SK-N-MC (cell line): ENCODE measurements at regions not wholly inside any gene's neighbourhood (a gene's known extent, or its start where the extent isn't known, plus 50 kb on each side); places are given as distances from the start of the nearest gene placed in this dataset.

ENCODE experiments used
- EZH2 ChIP-seq: fragments of 200-600 bp; sonication (generic); IDR thresholded peaks from one replicate; pipeline ENCODE4 v1.6.1; 2017; ENCODE audit warnings: antibody characterized with exemption
- FOXP2 ChIP-seq: optimal IDR thresholded peaks from 2 replicates; pipeline ENCODE3; 2011; ENCODE audit warnings: mild to moderate bottlenecking, moderate library complexity; ENCODE audit not compliant: insufficient read depth; ENCODE audit errors: extremely low read length, control extremely low read depth
- POLR2AphosphoS5 ChIP-seq: IDR thresholded peaks from 2 replicates; pipeline ENCODE4 v1.6.1; 2012; ENCODE audit warnings: mild to moderate bottlenecking, low read depth, low read length, borderline replicate concordance

- no peak for TF ChIP-seq EZH2
- no peak for TF ChIP-seq FOXP2
- TF ChIP-seq POLR2AphosphoS5, result no peak
Measured at GRCh38 chr18:79626905-79627749, 52.5 kb upstream of the CTDP1 start.
